IPS DF 4.7 (cell line): ENCODE measurements at regions not wholly inside any gene's neighbourhood (a gene's known extent, or its start where the extent isn't known, plus 50 kb on each side); places are given as distances from the start of the nearest gene placed in this dataset.

Experiments used
- DNase-seq: peaks from one replicate; pipeline ENCODE4 v3.0.0-alpha.2; 2013; ENCODE audit warnings: low spot score; ENCODE audit errors: extremely low read depth

GRCh38 chr4:35836596-35836995 lies 407.7 kb downstream of the ARAP2 start:
- no peak for DNase-seq

- no peak for DNase-seq
Observed at GRCh38 chr4:35867057-35867456, 377.3 kb downstream of the ARAP2 start.

- no peak for DNase-seq
Observed at GRCh38 chr4:35872273-35872672, 372.0 kb downstream of the ARAP2 start.

GRCh38 chr4:35879479-35879878 lies 364.8 kb downstream of the ARAP2 start:
- DNase-seq, result no peak

- DNase-seq, result no peak
Observed at GRCh38 chr4:35883108-35883507, 361.2 kb downstream of the ARAP2 start.

GRCh38 chr4:35884714-35885480 lies 359.4 kb downstream of the ARAP2 start:
- DNase-seq, result no peak

- DNase-seq, result no peak
Observed at GRCh38 chr4:35897808-35898207, 346.5 kb downstream of the ARAP2 start.

GRCh38 chr4:35900286-35901243 lies 343.7 kb downstream of the ARAP2 start:
- no peak for DNase-seq

GRCh38 chr4:35912174-35912573 lies 332.1 kb downstream of the ARAP2 start:
- DNase-seq, result no peak

GRCh38 chr4:35918491-35918977 lies 325.8 kb downstream of the ARAP2 start:
- no peak for DNase-seq

GRCh38 chr4:35925806-35926205 lies 318.5 kb downstream of the ARAP2 start:
- DNase-seq, result no peak

- DNase-seq, result no peak
Observed at GRCh38 chr4:35926788-35927187, 317.5 kb downstream of the ARAP2 start.

- DNase-seq, result no peak
Observed at GRCh38 chr4:35933901-35934300, 310.4 kb downstream of the ARAP2 start.

GRCh38 chr4:35934320-35934981 lies 309.9 kb downstream of the ARAP2 start:
- no peak for DNase-seq

- no peak for DNase-seq
Observed at GRCh38 chr4:35938936-35939335, 305.4 kb downstream of the ARAP2 start.

GRCh38 chr4:35939751-35940150 lies 304.6 kb downstream of the ARAP2 start:
- DNase-seq, result no peak

- DNase-seq, result no peak
Observed at GRCh38 chr4:35942092-35942491, 302.2 kb downstream of the ARAP2 start.

GRCh38 chr4:35943606-35944005 lies 300.7 kb downstream of the ARAP2 start:
- no peak for DNase-seq

GRCh38 chr4:35948171-35948570 lies 296.1 kb downstream of the ARAP2 start:
- DNase-seq, result no peak

GRCh38 chr4:35950442-35950841 lies 293.9 kb downstream of the ARAP2 start:
- no peak for DNase-seq

- DNase-seq, result no peak
Observed at GRCh38 chr4:35952751-35953150, 291.6 kb downstream of the ARAP2 start.

- no peak for DNase-seq
Observed at GRCh38 chr4:35963383-35963782, 280.9 kb downstream of the ARAP2 start.
